Activated naive CD4-positive, alpha-beta T cell treated with anti-CD3 and anti-CD28 coated beads, Interleukin-2, amount 10 ng/mL, durations not matched to agents 7 days and 5 days (primary cell): ENCODE measurements at regions not wholly inside any gene's neighbourhood (a gene's known extent, or its start where the extent isn't known, plus 50 kb on each side); places are given as distances from the start of the nearest gene placed in this dataset.

Experiments used
- CTCF ChIA-PET: fragments of 350-600 bp; sonication (Branson Sonifier 250); formaldehyde crosslinking; loops from one replicate; lab custom pipeline; 2021; ENCODE audit warnings: antibody characterized with exemption; lab: Charles Lee
- DNase-seq: peaks from one replicate; pipeline ENCODE4 v3.0.0-alpha.2; 2020
- H3K27ac Mint-ChIP-seq: one replicate; pipeline ENCODE4 v1.8.0; 2021; ENCODE audit warnings: mild to moderate bottlenecking, moderate library complexity, mixed read lengths
- H3K27me3 Mint-ChIP-seq: one replicate; pipeline ENCODE4 v1.8.0; 2021; ENCODE audit warnings: mild to moderate bottlenecking, mixed read lengths
- H3K36me3 Mint-ChIP-seq: one replicate; pipeline ENCODE4 v1.8.0; 2021; ENCODE audit warnings: mixed read lengths
- H3K4me1 Mint-ChIP-seq: one replicate; pipeline ENCODE4 v1.8.0; 2021; ENCODE audit warnings: mixed read lengths
- H3K4me3 Mint-ChIP-seq: one replicate; pipeline ENCODE4 v1.8.0; 2021; ENCODE audit warnings: mild to moderate bottlenecking, moderate library complexity, mixed read lengths
- H3K9me3 Mint-ChIP-seq: one replicate; pipeline ENCODE4 v1.8.0; 2021; ENCODE audit warnings: mixed read lengths

DNA sequence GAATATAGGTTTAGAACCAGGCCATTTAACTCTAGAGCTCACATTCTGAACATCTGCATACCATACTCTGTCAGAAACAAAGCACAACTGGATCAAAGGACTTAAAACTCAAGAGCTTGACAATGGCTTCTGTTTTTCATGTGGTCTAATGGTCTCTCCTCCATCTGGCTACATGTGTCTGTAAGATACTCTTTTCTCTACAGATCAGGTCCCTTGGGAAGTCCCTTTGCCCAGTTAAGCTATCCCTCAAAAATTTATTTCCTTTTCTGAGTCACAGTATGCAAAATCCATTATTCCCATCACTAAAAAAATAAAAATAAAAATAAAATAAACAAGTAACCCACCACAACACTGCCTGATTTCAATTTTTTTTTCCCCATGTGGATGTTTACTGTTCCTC is 357.0 kb upstream of the PRMT6 start:
- H3K27ac Mint-ChIP-seq: no peak overlapping the region
- no peaks in the 10 kb centered on the region for H3K36me3 Mint-ChIP-seq
- no peak for DNase-seq
- no peaks in the 10 kb centered on the region for H3K27me3 Mint-ChIP-seq
- peaks cover 2% of the 10 kb centered on the region for H3K9me3 Mint-ChIP-seq
- H3K4me1 Mint-ChIP-seq: no peaks in the 10 kb centered on the region
- no peak overlapping the region for H3K4me3 Mint-ChIP-seq
- CTCF ChIA-PET: no interaction called here

DNA sequence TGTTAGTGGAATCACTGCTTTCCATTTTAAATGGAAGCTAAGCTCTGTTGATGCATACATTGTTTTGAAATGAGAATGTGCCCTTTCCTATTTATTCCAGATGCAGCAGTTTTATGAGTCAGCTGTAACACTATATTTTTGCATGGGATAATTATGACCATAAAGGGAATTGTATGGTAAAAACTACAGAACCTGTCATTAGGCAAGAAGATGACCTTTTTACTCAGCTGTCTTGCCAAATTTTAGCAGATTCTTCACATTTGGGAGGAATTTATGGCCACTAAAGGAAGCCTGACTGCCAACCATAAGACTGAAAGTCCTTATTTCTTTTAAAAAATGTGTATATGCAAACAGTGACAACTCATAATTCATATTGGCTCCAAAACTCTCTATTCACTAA is 356.3 kb upstream of the PRMT6 start:
- H3K4me1 Mint-ChIP-seq: no peaks in the 10 kb centered on the region
- H3K36me3 Mint-ChIP-seq: no peaks in the 10 kb centered on the region
- no peak for DNase-seq
- H3K4me3 Mint-ChIP-seq: no peak overlapping the region
- CTCF ChIA-PET: no interaction called here
- H3K9me3 Mint-ChIP-seq: peaks cover 4% of the 10 kb centered on the region
- H3K27ac Mint-ChIP-seq: no peak overlapping the region
- H3K27me3 Mint-ChIP-seq: no peaks in the 10 kb centered on the region

DNA sequence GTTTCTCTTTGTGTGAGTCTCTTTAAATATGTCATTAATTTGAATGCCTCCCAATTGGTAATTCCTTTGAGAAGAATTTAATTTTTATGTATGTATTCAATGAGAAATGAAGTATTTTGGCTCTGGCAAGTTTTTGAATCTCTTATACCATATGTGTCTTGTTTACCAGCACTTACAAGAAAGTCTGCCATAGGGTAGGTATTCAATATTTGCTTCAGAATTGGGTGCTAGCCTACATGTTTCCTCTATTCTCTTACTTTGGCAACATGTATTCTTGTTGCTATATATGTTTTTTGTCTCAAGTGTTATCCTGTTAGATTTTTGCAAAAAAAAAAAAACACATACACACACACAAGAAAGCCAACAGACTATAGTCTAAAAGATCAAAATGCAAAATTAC is 350.5 kb upstream of the PRMT6 start:
- Mint-ChIP-seq H3K36me3 (no peaks in the 10 kb centered on the region), H3K27ac (no peak overlapping the region), H3K27me3 (no peaks in the 10 kb centered on the region), H3K9me3 (peaks cover 7% of the 10 kb centered on the region), H3K4me3 (no peak overlapping the region), H3K4me1 (no peaks in the 10 kb centered on the region)
- CTCF ChIA-PET: no interaction called here
- DNase-seq: no peak

- no peak overlapping the region for H3K27ac Mint-ChIP-seq
- CTCF ChIA-PET: no interaction called here
- DNase-seq: no peak
- H3K36me3 Mint-ChIP-seq: no peaks in the 10 kb centered on the region
- H3K4me1 Mint-ChIP-seq: no peaks in the 10 kb centered on the region
- no peaks in the 10 kb centered on the region for H3K27me3 Mint-ChIP-seq
- no peak overlapping the region for H3K4me3 Mint-ChIP-seq
- H3K9me3 Mint-ChIP-seq: no peaks in the 10 kb centered on the region
Observed at GRCh38 chr1:106717591-106717990, 338.9 kb upstream of the PRMT6 start.

DNA sequence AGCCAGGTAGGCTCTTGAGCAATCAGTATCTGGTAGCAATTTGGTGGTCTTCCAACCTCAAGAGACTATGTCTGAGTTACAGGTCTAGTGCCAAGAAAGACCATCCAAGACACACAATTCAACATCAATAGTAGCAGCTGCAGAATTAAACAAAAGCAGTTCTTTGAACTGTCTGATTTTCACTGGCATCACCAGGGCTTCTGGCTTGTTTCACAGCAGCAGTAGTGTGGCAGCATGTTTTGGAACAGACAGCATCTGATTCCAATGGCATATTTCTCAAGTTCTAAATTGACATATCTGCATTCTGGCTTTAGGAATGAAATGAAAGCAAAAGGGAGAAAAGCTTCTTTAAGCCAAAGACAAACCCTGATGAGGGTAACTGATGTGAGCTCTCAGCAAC is 334.7 kb upstream of the PRMT6 start:
- Mint-ChIP-seq H3K4me3 (no peak overlapping the region), H3K4me1 (no peaks in the 10 kb centered on the region), H3K27ac (no peak overlapping the region), H3K36me3 (no peaks in the 10 kb centered on the region), H3K27me3 (no peaks in the 10 kb centered on the region), H3K9me3 (no peaks in the 10 kb centered on the region)
- DNase-seq: no peak
- CTCF ChIA-PET: no interaction called here

- CTCF ChIA-PET: no interaction called here
- Mint-ChIP-seq H3K27me3 (no peaks in the 10 kb centered on the region), H3K9me3 (no peaks in the 10 kb centered on the region), H3K36me3 (no peaks in the 10 kb centered on the region), H3K4me1 (no peaks in the 10 kb centered on the region), H3K27ac (no peak overlapping the region), H3K4me3 (no peak overlapping the region)
- DNase-seq: no peak
Observed at GRCh38 chr1:106722466-106722865, 334.0 kb upstream of the PRMT6 start.

GRCh38 chr1:106727171-106727570 is 329.3 kb upstream of the PRMT6 start:
- CTCF ChIA-PET: no interaction called here

GRCh38 chr1:106746448-106747085 is 309.9 kb upstream of the PRMT6 start:
- no peak overlapping the region for H3K27ac Mint-ChIP-seq
- CTCF ChIA-PET: no interaction called here
- no peaks in the 10 kb centered on the region for H3K4me1 Mint-ChIP-seq
- DNase-seq: no peak
- no peaks in the 10 kb centered on the region for H3K36me3 Mint-ChIP-seq
- no peaks in the 10 kb centered on the region for H3K9me3 Mint-ChIP-seq
- no peak overlapping the region for H3K4me3 Mint-ChIP-seq
- no peaks in the 10 kb centered on the region for H3K27me3 Mint-ChIP-seq

More at GRCh38 chr1:106727171-106727570, 329.3 kb upstream of the PRMT6 start:
- H3K36me3 Mint-ChIP-seq: no peaks in the 10 kb centered on the region
- DNase-seq: no peak
- H3K4me3 Mint-ChIP-seq: no peak overlapping the region
- H3K27ac Mint-ChIP-seq: no peak overlapping the region
- no peaks in the 10 kb centered on the region for H3K27me3 Mint-ChIP-seq
- no peaks in the 10 kb centered on the region for H3K4me1 Mint-ChIP-seq
- peaks cover 3% of the 10 kb centered on the region for H3K9me3 Mint-ChIP-seq

GRCh38 chr1:106747232-106747631 is 309.2 kb upstream of the PRMT6 start:
- no peaks in the 10 kb centered on the region for H3K36me3 Mint-ChIP-seq
- CTCF ChIA-PET: no interaction called here

DNA sequence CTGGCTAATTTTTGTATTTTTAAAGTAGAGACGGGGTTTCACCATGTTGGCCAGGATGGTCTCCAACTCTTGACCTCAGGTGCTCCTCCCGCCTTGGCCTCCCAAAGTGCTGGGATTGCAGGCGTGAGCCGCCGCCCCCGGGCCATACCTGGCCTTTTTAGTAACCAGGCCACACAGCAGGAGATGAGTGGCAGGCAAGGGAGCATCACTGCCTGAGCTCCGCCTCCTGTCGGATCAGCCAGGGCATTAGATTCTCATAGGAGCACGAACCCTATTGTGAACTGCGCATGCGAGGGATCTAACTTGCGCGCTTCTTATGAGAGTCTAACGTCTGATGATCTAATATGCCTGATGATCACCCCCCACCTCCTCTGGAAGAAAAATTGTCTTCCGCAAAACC is 308.7 kb upstream of the PRMT6 start:
- Mint-ChIP-seq H3K4me3 (no peak overlapping the region), H3K9me3 (no peaks in the 10 kb centered on the region), H3K27me3 (no peaks in the 10 kb centered on the region), H3K36me3 (no peaks in the 10 kb centered on the region), H3K27ac (no peak overlapping the region), H3K4me1 (no peaks in the 10 kb centered on the region)
- CTCF ChIA-PET: no interaction called here
- no peak for DNase-seq

More at GRCh38 chr1:106747232-106747631, 309.2 kb upstream of the PRMT6 start:
- H3K27me3 Mint-ChIP-seq: no peaks in the 10 kb centered on the region
- H3K9me3 Mint-ChIP-seq: no peaks in the 10 kb centered on the region
- H3K4me1 Mint-ChIP-seq: no peaks in the 10 kb centered on the region
- no peak for DNase-seq
- H3K27ac Mint-ChIP-seq: no peak overlapping the region
- H3K4me3 Mint-ChIP-seq: no peak overlapping the region

DNA sequence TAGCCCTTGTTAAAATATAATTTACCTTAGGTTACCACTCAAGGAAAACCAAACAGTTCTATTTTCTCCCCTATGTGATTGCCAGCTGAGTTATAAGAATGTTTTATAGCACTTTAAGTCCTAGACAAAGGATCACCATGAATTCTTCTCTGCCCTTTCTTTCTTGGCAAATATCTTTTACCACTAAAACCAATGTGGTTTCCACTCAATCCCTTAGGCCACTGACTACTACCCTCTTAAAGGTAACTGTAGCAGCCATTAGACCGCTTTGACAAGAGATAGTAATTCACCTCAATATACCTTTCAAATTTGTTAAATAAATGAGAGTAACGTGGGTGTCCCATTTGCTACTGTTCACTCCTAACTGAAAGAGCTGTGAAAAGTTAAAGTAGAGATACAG is 307.9 kb upstream of the PRMT6 start:
- CTCF ChIA-PET: no interaction called here
- H3K9me3 Mint-ChIP-seq: no peaks in the 10 kb centered on the region
- H3K27me3 Mint-ChIP-seq: no peaks in the 10 kb centered on the region
- no peak overlapping the region for H3K27ac Mint-ChIP-seq
- no peaks in the 10 kb centered on the region for H3K36me3 Mint-ChIP-seq
- no peak for DNase-seq
- H3K4me3 Mint-ChIP-seq: no peak overlapping the region
- no peaks in the 10 kb centered on the region for H3K4me1 Mint-ChIP-seq

DNA sequence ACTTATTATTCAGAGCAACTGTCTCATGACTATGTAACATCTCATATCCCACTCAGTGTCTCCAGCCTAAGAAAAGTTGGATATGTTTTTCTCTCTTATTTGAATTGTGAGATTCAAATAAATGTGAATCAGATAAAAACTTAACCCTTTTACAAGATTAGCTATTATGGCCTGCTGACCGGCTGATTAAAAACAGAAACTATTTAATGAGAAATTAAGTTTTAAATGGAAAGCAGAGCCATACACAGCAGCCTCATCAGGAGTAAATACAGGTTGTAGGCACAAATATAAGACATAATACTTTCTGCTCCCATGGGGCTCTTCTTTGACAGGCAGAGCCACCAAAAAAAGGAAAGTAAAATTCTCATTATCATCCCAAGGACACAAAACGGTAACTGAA is 307.0 kb upstream of the PRMT6 start:
- H3K4me3 Mint-ChIP-seq: no peak overlapping the region
- DNase-seq: no peak
- H3K27me3 Mint-ChIP-seq: no peaks in the 10 kb centered on the region
- no peaks in the 10 kb centered on the region for H3K36me3 Mint-ChIP-seq
- CTCF ChIA-PET: no interaction called here
- no peaks in the 10 kb centered on the region for H3K4me1 Mint-ChIP-seq
- H3K9me3 Mint-ChIP-seq: no peaks in the 10 kb centered on the region
- no peak overlapping the region for H3K27ac Mint-ChIP-seq

DNA sequence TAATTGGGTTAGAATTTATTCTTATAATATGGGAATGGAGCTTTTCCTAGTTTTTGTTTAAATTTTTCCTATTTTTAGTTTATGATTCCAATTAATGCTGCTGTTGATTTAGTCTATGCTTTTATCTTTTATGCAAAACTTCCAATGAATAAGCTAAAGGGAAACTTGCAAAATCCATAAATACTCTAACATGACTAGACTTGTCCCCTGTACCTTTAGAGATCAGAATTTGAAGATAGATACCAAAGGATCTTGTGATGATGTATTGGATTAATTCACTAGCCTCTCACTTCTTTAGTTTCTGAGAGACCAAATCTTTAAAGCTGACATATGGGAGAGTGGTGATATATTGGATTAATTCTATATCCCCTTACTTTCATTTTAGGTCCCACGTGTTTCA is 306.6 kb upstream of the PRMT6 start:
- H3K9me3 Mint-ChIP-seq: no peaks in the 10 kb centered on the region
- no peaks in the 10 kb centered on the region for H3K36me3 Mint-ChIP-seq
- CTCF ChIA-PET: no interaction called here
- H3K4me3 Mint-ChIP-seq: no peak overlapping the region
- no peaks in the 10 kb centered on the region for H3K27me3 Mint-ChIP-seq
- no peaks in the 10 kb centered on the region for H3K4me1 Mint-ChIP-seq
- DNase-seq: no peak
- H3K27ac Mint-ChIP-seq: no peak overlapping the region

- Mint-ChIP-seq H3K4me1 (no peaks in the 10 kb centered on the region), H3K27me3 (no peaks in the 10 kb centered on the region), H3K9me3 (peaks cover 2% of the 10 kb centered on the region), H3K4me3 (no peak overlapping the region), H3K27ac (no peak overlapping the region), H3K36me3 (no peaks in the 10 kb centered on the region)
- DNase-seq: no peak
- CTCF ChIA-PET: interaction anchor here (1.1 kb wide), 1 partner anchor 17 kb away, joined by 3 read pairs; no protein-coding TSS in a partner anchor
Observed at GRCh38 chr1:106751002-106751401, 305.5 kb upstream of the PRMT6 start.

GRCh38 chr1:106753066-106753465 is 303.4 kb upstream of the PRMT6 start:
- H3K27me3 Mint-ChIP-seq: no peaks in the 10 kb centered on the region
- H3K36me3 Mint-ChIP-seq: no peaks in the 10 kb centered on the region
- no peak overlapping the region for H3K4me3 Mint-ChIP-seq
- CTCF ChIA-PET: no interaction called here
- DNase-seq: no peak
- H3K27ac Mint-ChIP-seq: no peak overlapping the region
- H3K4me1 Mint-ChIP-seq: no peaks in the 10 kb centered on the region
- peaks cover 2% of the 10 kb centered on the region for H3K9me3 Mint-ChIP-seq

DNA sequence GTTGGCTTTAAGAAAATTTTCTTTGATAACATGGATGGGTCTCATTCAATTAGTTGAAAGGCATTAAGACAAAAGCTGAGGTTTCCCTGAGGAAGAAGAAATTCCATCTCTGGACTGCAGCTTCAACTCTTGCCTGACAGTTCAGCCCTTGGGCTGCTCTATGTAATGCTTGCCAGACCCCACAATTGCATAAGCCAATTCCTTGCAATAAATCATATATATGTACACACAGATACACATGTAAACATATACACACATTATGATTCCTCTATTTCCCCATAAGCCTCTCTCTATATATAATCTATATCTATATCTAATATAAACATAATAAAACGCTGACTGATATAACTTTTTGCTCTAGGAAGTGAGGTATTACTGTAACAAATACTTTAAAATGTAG is 301.5 kb upstream of the PRMT6 start:
- no peak overlapping the region for H3K27ac Mint-ChIP-seq
- no peaks in the 10 kb centered on the region for H3K27me3 Mint-ChIP-seq
- H3K4me3 Mint-ChIP-seq: no peak overlapping the region
- H3K36me3 Mint-ChIP-seq: no peaks in the 10 kb centered on the region
- DNase-seq: no peak
- H3K4me1 Mint-ChIP-seq: no peaks in the 10 kb centered on the region
- peaks cover 5% of the 10 kb centered on the region for H3K9me3 Mint-ChIP-seq
- CTCF ChIA-PET: no interaction called here
